ENCODE measurements at regions not wholly inside any gene's neighbourhood (a gene's known extent, or its start where the extent isn't known, plus 50 kb on each side); places are given as distances from the start of the nearest gene placed in this dataset.

DNA sequence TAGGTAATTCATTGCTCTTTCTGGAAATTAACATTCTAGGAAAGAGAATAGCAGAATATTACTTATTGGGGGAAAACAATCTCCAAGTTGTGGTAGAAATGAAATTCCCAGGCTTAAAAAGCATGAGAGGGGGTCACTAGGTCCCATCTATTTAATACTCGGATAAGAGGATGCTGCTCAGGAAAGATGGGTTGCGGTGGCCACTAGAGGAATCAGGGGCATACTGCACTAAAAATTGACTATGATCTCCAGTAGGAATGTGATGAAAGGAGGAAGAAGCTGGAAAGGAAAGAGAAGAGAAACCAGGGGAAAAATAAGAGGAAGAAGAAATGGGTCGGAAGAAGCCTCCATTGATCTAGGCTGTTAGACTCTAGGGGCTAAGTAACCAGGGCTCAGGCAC lies 192.8 kb downstream of the GPAM start:
- Histone ChIP-seq H3K4me2 (ENCODE audit: insufficient read depth, low read length) (no peak overlapping the region), H3K27ac (ENCODE audit: insufficient read depth, low read depth, low read length) (no peak overlapping the region), H3K36me3 (ENCODE audit: control insufficient read depth in 2 of 2, extremely low read depth in 1 of 2, insufficient read depth in 2 of 2, low read length in 2 of 2) (no peaks in the 10 kb centered on the region), H3K4me1 (ENCODE audit: control insufficient read depth, extremely low read depth, insufficient read depth, low read length) (no peaks in the 10 kb centered on the region), H3K9me3 (replicated peaks; ENCODE audit: control insufficient read depth, insufficient read depth, low read length) (peaks cover 6% of the 10 kb centered on the region), H3K9ac (replicated peaks; ENCODE audit: extremely low read depth, insufficient read depth, low read length) (no peak overlapping the region), H2AFZ (ENCODE audit: low read depth, low read length) (no peak overlapping the region), H3K4me3 (replicated peaks in 1 of 3; ENCODE audit: insufficient read depth in 1 of 3, low read depth in 1 of 3, low read length in 3 of 3) (no peak overlapping the region), H3K27me3 (ENCODE audit: control insufficient read depth in 2 of 2, insufficient read depth in 2 of 2, low read length in 2 of 2) (no peaks in the 10 kb centered on the region), H4K20me1 (replicated peaks; ENCODE audit: control insufficient read depth, extremely low read depth, insufficient read depth, low read length) (no peaks in the 10 kb centered on the region), H3K9me1 (replicated peaks; ENCODE audit: control insufficient read depth, extremely low read depth, insufficient read depth, low read length) (no peaks in the 10 kb centered on the region), H3K79me2 (ENCODE audit: control insufficient read depth, insufficient read depth, low read length) (no peaks in the 10 kb centered on the region)
- DNase-seq (ENCODE audit: low read depth, low spot score) (no peak), FAIRE-seq (no peak)
- intact Hi-C loops (cut with micrococcal nuclease) (no loop called here), dilution Hi-C loops (cut with MboI; ENCODE audit: extremely low pct_ligation_motif_present, low sequenced_read_pairs) (no loop called here)
- TF ChIP-seq EZH2 (IDR thresholded peaks at IDR 0.05; ENCODE audit: borderline replicate concordance, low read depth, low read length, severe bottlenecking) (no peak), MYC (IDR thresholded peaks at IDR 0.05; ENCODE audit: low read depth, low read length) (no peak), FOS (IDR thresholded peaks at IDR 0.05; ENCODE audit: borderline replicate concordance, insufficient read depth, low read length) (no peak), POLR2A (IDR thresholded peaks at IDR 0.05; ENCODE audit: low read depth, low read length) (no peak), GATA2 (IDR thresholded peaks at IDR 0.05; ENCODE audit: insufficient read depth, insufficient read length, low read depth, low read length) (no peak), JUN (IDR thresholded peaks at IDR 0.05; ENCODE audit: borderline replicate concordance, insufficient read depth, insufficient read length, low read depth) (no peak)
- TF ChIP-seq, protein P1, sequence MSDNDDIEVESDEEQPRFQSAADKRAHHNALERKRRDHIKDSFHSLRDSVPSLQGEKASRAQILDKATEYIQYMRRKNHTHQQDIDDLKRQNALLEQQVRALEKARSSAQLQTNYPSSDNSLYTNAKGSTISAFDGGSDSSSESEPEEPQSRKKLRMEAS (IDR thresholded peaks at IDR 0.05; ENCODE audit: insufficient read depth, insufficient read length) = no peak
- TF ChIP-seq, protein P2, sequence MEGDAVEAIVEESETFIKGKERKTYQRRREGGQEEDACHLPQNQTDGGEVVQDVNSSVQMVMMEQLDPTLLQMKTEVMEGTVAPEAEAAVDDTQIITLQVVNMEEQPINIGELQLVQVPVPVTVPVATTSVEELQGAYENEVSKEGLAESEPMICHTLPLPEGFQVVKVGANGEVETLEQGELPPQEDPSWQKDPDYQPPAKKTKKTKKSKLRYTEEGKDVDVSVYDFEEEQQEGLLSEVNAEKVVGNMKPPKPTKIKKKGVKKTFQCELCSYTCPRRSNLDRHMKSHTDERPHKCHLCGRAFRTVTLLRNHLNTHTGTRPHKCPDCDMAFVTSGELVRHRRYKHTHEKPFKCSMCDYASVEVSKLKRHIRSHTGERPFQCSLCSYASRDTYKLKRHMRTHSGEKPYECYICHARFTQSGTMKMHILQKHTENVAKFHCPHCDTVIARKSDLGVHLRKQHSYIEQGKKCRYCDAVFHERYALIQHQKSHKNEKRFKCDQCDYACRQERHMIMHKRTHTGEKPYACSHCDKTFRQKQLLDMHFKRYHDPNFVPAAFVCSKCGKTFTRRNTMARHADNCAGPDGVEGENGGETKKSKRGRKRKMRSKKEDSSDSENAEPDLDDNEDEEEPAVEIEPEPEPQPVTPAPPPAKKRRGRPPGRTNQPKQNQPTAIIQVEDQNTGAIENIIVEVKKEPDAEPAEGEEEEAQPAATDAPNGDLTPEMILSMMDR (IDR thresholded peaks at IDR 0.05; ENCODE audit: extremely low read depth in 1 of 2, insufficient read depth in 1 of 2, low read depth in 1 of 2, low read length in 2 of 2) = no peak
- no TSS peak for BruUV-seq (replicated peaks)
- ChIA-PET CTCF (no interaction called here), POLR2A (no interaction called here)

Data from endothelial cell of umbilical vein (primary cell).